NCI-H460 (cell line): ENCODE measurements at regions not wholly inside any gene's neighbourhood (a gene's known extent, or its start where the extent isn't known, plus 50 kb on each side); places are given as distances from the start of the nearest gene placed in this dataset.

Experiments used
- DNase-seq: peaks from one replicate; pipeline ENCODE4 v3.0.0-alpha.2; 2016; ENCODE audit warnings: low read depth; ENCODE audit errors: extremely low read depth

DNA sequence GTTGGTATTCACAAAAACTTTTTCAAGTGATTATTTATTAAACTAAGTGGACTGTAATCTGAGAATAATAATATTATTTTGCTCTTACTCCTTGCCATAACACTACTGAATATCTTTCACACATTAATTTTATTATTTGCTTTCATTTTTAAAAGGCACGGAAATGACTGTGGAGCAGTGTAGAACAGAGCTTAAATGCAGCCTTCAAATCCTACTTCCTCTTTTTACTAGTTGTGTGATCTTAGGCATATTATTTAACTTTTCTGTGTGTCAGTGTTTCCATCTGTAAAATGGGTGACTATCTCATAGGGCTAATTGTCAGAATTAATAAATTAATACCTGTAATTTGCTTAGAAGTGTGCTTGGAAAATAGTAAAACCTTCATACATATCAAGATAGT lies 55.5 kb upstream of the SLC8A1 start:
- DNase-seq, result no peak

DNA sequence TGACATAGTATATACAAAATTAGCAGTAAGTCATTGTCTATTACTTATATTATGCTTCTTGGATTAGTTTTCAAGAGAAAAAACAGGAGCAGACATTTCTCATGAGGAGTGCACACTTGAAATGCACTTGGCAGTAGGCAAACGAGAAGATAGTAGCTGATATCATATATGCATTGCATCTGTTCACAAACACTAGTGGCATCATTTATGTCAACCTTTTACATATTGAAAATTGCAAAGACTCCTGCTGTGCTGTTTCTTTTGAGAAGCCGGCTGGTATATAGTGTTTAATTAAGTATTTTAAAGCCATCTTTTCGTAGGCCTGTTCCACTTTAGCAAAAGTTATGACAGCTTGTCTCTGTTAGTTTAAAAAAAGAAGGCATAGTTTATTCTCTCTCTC lies 58.4 kb upstream of the SLC8A1 start:
- no peak for DNase-seq

DNA sequence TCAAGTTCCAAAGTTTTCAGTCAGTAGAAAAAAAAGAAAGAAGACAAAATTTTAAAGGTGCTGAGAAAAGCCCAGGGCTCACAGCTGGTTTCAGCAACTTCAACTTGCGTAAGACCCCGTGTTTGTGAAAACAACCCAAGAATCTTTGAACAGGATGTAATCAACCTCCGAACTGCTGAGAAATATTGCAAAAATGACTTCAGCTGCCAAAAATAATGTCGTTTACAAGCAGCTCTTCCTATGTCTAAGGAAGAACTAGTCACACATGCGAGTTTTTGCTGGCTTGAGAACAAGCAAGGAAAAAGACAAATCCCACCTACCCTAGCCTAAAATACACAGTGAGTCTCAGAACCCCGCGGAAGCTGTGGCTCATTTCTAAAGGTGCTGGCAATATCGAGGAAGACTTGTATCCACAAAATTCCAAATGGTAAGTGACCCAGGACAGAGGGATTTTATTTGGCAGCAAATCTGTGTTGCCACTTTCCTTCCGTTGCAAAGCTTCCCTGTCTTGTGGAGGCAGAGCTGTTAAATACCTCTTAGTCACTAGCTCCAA lies 59.8 kb upstream of the SLC8A1 start:
- peak; percentile 95 for DNase-seq

DNA sequence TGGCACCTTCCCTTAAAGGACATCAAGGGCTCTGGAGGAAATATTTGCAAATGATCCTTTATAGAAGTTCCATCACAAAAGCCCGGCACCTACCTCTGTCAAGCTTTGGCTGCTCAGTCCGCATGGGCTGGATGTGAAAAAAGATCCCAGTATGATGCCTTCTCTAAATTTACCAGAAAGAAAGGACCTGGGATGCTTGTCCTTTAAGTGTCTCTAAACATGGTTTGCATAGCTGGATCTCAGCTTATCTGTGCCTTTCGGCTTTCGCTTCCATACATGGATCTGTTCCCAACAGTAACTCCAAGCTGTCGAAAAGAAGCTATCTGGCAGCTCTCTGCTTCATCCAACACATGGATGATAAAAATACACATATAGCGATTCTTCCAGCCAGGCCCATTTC lies 60.4 kb upstream of the SLC8A1 start:
- DNase-seq, result peak; percentile 75

DNA sequence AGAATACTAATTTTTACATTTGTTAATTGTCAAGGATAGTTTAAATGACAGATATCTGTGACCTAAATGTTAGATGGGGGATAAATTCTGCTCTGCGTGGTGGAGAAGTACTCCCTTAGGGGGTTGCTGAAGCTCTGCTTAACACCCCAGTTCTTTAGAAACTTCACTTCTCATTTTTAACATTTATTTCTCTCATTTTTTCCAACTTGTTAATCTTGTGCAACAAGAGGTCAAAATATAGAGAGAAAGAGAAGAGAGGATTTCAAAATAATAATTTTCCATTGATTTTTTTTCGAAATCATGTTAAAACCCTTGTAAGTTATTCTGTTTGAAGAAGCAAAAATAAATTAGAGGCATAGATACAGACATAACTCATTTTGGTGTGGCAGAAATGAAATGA lies 61.3 kb upstream of the SLC8A1 start:
- DNase-seq, result no peak

DNA sequence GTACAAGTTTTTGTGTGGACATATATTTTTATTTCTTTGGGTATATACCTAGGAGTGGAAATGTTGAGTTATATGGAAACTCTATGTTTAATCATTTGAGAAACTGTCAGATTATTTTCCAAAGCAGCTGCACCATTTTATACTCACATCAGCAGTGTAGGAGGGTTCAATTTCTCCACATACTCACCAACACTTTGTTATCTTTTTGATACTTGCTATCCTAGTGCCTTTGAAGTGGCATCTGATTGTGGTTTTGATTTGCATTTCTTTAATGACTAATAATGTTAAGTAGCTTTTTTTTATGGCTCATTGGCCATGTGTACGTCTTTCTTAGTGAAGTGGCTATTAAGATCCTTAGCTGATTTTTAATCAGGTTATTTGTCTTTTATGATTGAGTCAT lies 64.7 kb upstream of the SLC8A1 start:
- no peak for DNase-seq

DNA sequence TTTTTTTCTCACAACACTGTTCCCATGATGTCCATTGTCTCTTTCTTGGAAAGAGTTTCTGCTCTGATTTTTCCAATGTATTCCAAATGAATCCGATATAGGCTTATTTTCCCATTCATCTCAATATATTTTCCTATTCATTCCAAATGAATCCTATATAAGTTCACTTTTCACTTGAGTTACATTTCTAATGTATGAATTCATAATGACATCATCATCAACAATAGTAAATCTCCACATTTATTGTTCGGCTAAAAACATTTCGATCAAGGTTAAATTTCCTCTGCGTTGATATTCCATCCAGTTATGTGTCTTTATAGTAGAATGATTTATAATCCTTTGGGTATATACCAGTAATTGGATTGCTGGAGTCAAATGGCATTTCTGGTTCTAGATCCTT lies 76.7 kb upstream of the SLC8A1 start:
- DNase-seq, result no peak

DNA sequence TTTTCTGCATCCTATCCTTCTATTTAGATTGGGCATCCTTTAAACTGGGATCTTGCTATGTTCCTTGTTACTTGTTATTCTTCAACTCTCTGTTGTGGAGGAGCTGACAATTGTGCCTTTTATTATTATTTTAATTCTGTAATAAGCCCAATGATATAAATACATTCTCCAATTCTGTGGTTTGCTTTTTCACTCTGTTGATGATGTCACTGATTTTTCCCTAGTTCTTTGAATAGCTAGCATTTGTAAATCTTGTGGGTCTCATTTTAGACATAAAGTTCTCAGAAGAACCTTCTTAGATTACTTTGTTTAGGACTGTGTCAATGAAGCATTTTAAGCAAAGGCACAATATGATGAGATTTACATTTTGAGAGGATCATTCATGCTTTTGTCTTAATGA lies 79.5 kb upstream of the SLC8A1 start:
- no peak for DNase-seq

DNA sequence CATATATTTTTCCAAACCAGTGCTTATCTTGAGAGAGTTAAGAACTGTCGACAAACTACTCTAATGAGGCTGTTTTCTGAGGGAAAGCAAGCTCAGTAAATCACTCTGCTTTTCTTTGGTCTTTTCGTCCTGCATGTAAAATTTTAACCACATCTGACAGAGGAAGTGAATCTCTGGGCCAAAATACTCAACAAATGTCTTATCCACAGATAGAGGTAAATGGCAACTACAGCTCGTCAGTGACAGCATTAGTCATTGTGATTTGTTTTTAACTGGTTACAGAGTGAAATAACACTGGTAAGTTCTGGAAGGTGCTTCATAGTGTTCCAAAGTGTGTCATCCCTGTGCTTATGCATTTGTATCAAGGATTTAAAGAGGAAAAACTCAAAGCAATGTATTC lies 82.6 kb upstream of the SLC8A1 start:
- DNase-seq, result no peak

DNA sequence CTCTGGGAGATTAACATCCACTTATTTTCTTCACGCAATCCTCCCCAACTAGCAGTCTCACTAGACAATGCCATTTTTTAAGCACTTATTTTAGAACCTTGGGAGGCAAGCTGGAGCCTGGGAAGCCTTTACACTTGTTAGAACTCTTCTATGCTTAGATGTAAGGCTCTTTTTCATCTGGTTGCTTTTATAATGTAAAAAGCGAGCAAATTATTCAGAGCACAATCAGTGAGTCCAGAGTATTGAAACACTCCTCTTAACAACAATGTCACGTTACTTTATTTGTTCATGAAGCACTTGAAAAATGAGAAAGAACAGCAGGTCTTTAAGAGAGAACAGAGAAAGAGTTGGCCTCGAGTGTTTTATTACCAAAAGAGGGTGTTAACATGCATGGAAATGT lies 84.1 kb upstream of the SLC8A1 start:
- DNase-seq, result no peak

DNA sequence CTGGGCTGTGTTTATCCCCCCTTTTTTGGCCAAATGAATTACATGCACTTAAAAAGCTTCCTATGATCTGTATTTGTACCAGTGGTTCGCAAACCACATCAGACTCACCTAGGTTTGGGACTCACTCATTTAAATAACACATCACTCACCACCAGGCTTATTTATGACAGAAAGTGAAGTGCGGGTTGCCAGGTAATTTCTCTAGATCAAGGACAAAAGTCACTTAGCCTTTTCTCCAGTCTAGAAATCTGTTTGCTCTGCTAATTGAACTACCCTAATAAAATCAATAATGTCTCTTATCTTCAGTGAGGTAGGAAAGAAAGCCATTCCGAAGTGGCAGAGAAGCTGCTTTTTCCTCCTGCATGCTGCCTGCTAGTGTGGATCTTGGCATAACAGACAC lies 88.1 kb upstream of the SLC8A1 start:
- no peak for DNase-seq

DNA sequence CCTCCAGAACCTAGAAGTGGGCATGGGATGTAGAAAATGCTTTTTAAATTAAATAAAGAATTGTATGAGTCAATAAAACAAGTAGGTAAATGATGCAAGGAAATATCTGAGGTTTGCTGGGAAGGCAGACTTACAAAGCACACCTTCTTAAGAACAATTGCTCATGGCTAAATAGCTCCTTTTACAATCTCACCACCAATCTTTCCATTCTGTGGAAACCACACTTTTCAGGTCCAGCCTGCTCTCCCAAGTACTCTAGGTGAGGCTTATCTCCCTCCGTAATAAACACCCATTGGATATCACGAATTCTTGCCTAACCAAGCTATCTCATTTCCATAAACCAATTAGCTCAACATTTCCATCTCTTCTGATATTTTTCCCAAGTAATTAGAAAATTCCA lies 91.5 kb upstream of the SLC8A1 start:
- no peak for DNase-seq

DNA sequence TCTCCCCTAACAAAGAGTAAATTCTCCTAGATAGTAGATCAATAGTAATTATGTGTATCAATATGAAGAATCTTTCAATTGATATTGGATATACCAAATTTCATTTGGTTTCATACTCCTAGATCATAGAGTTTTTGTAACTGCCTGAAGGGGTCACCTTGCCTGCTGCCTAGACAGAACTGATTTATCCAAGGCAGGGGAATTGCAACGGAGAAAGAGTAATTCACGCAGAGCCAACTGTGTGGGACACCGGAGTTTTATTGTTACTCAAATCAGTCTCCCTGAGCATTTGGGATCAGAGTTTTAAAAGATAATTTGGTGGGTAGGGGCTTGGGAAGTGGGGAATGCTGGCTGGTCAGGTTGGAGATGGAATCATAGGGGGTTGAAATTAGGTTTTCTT lies 92.2 kb upstream of the SLC8A1 start:
- no peak for DNase-seq

DNA sequence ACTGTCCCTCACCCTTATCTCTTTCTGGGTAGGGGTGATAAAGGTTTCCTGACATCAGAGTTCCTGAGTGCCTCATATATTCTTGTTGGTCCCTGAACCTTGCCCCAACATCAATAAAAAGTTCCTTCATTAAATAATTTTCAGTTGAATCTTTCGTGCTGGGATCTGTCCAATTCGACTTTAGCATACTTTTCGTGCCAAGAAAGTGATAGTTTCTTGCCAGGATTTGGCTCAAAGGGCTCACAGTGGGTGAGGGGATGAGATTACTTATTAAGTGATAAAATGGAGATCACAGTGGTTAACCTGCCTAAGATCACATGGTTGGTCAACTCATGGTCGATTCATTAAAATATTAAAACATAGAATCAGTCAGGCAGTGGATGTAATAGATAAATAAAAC lies 93.8 kb upstream of the SLC8A1 start:
- no peak for DNase-seq

DNA sequence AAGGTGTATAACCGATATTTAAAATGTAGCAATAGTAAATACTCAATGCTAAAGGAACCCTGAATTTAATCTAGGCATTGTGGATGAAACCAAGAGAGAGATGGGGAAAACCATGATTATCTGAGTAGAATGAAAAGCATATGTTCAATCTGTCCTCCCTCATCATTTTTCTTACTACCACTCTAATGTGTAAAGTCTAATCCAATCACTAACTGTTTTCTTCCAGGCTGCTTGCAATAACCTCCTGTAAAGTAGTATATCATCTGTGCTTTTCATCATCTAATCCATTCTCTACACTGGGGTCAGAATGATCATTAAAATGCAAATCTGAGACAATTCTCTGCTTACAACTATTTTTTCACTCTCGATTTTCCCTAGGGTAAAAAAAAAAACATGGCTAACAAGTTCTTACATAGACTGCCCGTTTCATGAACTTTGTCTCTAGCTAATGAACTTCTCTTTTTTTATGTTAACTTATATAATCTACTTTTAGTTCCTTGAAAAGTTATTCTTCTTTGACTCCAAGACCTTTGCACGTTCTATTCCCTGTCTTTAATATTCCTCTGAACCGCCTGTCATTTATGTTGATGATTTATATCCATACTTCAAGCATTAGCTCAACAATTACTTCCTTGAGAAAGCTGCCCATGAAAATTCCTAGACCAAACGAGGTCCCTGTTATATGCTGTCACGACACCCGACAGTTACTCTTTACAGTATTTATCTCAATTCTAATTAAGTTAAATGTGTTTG lies 94.7 kb upstream of the SLC8A1 start:
- DNase-seq, result no peak

DNA sequence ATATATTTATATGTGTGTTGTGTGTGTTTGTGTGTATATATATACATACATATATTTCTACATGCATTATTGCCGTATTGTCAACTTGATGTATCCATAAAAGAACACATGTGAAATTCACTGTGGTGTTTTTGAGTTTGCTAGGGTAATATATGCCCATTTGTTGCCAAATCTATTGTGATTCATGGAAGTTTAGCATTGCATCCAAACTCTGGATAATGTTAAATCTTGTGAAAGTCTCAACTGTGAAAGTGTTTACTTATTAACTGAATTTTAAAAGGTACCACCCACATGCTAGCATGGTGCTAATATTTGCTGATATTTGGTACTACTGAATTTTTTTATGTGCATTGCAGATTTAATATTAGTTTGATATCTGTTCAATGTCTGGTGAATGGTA lies 96.6 kb upstream of the SLC8A1 start:
- no peak for DNase-seq

DNA sequence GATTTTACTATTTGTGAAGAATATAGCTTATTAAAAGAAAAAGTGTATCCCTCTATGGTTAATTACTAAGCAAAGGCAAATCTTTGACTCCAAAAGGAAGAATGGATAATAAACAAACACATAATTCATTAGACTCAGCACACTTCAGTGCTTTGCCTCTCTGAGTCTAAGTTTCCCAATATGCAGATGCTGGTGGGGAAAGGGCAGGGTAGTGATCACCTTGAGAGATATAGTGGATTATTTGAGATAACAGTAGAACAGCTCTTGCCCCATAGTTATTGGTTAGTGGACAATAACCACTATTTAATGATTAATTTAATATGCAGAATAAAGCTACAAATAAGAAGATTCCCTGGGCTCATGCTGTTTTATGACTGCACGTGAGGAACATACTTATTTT lies 98.2 kb upstream of the SLC8A1 start:
- DNase-seq, result no peak

DNA sequence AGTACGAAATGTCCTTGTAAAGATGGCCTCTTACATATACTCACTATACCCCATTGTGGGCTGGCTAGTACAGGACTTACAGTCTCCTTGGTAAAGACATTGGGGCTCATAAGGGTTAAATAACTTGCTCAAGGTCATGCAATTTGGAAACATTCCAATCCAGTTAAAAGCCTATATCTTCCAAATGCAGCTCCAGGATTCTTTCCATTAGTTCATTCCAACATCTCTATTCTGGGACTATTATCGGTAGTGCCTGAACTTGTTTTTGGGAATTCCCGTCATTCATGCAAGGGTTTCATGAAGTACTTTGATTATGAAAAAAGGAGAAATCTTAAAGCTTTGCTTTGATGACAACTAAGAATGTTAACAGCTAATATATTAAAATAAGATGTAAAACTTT lies 99.2 kb upstream of the SLC8A1 start:
- no peak for DNase-seq

DNA sequence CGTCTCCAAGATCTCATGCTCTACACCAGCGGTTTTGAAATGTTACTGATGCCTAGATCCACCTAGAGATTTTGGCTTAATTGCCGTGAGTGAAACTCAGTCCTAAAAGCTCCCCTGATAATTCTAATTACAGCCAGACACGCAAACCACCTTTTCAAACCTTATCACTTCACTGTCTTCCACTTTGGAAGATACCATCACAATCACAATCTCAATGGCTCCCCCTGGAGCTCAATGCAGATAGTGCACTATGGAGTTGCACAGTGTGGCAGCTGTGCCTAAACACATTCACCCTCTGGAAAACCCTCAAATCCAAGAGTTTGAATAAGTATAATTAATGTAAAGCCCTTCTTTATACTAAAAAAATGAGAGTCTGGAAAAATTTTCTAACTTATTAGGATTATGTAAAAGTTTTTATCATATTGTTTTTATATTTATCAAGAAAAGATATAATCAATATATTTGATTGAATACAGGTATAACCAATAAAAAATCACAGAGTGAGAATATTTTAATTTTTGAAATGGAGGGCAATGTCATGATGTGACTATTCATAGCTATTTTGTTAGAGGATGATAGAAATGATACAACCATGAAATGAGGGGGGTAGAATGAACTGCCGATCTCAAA lies 102.9 kb upstream of the SLC8A1 start:
- peak; percentile 78 for DNase-seq

DNA sequence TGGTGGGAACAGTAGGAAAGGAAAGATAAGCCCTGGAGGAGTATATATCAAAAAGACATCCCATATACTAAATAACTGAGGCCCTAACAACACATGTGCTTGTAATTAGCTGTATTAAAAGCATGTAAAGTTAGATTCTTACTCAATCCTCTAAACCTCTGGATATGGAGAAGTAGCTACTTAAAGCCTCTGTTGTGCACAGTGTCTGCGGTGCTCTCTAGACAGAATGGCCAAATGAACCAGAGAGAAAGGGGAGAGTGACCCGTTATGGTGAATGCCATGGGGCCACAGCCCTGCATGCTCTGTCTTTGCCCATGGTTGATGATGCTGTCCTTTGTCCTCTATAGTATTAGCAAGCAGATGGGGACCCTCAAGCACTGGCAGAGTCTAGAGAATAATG lies 104.4 kb upstream of the SLC8A1 start:
- no peak for DNase-seq

DNA sequence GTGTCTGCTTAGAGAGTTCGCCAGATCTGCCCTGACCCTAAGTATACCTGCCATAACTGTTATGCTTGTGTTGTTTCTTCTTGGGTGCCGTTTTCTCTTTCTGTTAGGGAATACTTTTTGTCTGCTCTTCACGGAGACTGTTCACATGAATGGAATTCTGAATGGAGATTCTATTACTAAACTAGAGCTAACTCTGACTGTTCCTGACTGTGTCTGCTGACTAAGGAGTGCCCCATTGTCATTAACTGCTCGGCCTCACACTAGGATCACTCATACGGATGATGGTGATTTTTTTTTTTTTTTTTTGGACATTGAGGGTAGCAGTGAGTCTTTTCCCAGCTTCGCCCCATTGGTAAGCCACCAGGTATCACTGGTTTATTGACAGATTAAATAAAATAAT lies 104.8 kb upstream of the SLC8A1 start:
- DNase-seq, result no peak

DNA sequence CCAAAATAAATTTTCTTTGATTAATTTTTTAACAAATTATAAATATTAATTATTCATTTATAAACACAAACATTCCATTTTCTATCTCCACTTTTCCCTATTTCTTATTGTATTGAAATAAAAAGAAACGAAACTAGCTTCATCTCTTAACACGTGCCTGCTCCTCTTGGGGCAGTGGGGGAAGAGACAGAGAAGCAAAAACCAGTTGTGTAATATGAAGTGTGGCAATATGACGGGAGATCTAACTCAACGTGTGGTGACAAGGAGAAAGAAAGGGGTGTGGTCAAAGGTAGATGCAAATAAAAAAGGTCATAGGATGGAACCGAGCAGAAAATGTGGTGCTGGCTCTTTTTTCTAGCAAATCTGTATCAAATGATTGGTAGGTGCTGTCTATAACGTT lies 106.9 kb upstream of the SLC8A1 start:
- no peak for DNase-seq

DNA sequence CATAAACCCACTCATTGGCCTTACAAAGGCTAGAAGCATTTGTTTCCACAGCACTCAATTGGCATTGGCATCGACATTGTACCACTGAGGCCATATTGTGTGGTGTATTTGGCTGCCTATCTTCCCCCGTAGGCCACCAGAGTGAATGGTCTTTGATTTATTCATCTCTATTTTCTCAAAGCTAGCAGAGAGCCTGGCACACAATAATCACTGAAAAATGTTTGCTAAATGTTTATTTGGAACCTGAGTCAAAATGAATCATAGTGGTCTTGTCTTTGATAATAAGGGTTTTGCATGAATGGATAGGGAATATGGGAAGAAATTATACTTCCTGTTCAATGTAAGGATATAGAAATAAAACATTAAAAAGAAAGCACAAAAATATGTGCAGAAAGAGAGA lies 107.3 kb upstream of the SLC8A1 start:
- no peak for DNase-seq
